Left cardiac atrium (tissue), 4 donors: ENCODE measurements at regions not wholly inside any gene's neighbourhood (a gene's known extent, or its start where the extent isn't known, plus 50 kb on each side); places are given as distances from the start of the nearest gene placed in this dataset.
"Not testable (repeated sequence)": the region's sequence is repeated elsewhere in the genome, so short reads cannot be mapped to it uniquely, and the experiment has no call there.

Experiments used
- ATAC-seq, 2 donors: fragments of 200-7000 bp; cut with Tn5 transposase; one replicate each; pipeline ENCODE4 v1.9.1; 2020; ENCODE audit warnings: mild to moderate bottlenecking in 2 of 2, moderate library complexity in 2 of 2
- DNase-seq: peaks from one replicate; pipeline ENCODE4 v3.0.0-alpha.2; 2020
- intact Hi-C, 2 donors: fragments of 100-400 bp; cut with DNase I; formaldehyde crosslinking; loops; one replicate each; pipeline versions ENCODE4 v1.14.1 to v1.15.1; 2022 to 2023
- donor health status: DM: no; HTN: yes; CAD: no.
- donor health status: DM: no; HTN: yes; CAD: no; lungs with severe emphysema.
- donor health status: DM: yes; HTN: yes; CAD: no.
- donor health status: Dilated cardiomyopathy.

DNA sequence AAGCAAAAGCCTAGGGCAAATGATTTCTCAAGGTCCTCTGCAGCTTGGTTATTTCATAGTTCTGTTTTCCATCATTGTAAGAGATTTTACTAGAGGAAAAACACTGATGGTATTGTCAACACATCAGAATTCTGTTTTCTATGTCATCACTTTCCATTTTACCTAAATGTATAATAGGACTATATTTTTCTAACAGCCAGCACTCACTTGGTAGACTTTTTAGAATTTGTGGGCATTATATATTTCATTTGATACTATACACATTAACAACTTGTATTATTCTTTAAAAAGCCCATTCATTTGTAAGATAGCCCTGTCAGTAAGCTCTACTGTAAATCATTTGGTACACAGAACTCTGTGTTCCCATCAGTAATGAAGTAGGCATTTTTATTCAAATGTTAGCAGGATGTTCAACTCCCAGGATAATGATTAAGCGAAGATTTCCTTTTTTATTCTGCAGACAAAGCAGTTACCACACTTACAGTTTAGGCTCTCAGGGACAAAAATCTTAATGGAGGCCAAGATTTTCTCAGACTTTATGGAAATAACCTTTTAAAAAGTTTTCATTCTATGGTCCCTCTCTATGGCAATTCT is 143.6 kb upstream of the TEX13C start:
- ATAC-seq = no peak
- DNase-seq = no peak
- intact Hi-C loops = no loop called here

DNA sequence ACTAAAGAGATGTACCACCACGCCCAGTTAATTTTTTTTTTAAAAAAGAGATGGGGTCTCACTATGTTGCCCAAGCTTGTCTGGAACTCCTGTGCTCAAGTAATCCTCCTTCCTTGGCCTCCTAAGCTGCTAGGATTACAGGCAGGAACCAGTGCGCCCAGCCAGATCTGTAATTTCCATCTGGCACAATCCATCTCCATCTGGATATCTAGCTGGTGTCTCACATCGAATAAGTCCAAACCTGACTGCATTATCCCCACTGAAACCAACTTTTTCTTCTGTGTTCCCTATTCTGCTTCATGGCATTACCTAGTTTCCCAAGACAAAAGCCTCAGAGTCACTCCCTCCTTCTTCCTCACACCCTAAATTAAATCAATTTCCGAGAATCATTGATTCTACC is 125.8 kb upstream of the TEX13C start:
- DNase-seq = no peak
- intact Hi-C loops = no loop called here
- ATAC-seq = no peak

DNA sequence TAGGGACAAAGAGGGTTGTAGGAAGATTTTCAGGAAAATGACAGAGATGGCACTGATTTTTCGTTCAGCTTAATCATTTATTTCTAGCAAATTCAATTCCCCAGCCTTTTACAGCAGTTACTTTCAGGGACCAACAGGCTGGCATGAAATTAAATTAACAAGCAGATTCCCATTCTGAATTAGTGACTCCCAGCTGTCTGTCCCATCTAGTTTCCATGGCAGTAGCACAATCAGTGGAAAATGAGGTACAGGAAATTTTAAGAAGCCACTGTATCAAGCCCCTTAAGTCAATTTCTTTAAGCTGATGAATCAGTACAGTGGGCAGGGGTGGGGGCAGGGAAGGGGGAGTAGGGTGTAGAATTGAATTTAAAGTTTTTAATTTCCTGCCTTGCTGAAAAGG is 121.1 kb upstream of the TEX13C start:
- ATAC-seq (no peak), DNase-seq (no peak)
- intact Hi-C loops = no loop called here

DNA sequence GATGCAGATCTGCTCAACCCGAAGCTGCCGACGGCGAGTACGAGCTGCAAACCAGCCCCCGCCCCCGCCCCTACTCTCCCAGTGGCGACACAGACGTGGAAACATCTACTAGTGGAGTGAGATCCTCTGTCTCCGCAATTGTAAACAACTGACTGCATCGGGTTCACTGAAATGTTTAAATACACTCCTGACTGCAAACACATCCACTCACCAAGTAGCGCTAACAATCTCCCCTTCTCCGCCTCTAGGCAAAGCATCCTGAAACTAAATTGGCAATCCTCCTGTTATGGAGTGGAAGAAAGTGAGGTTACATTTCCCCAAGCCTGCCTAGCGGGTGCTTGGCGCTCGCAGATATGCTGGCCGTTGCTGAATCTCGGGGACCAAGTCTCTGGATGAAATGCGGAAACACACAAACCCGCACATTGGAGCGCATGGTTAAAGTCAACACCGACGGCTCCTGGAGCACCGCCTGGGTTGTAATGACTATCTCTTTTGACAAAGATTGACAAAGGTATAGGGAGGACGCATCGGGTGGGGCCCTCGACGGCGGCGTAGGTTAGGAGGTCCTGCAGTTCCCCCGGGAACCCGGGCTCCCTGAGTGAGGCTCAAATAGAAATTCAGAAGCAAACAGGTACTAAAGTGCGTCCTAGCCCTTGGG is 117.0 kb upstream of the TEX13C start:
- no peak for DNase-seq
- intact Hi-C loops = no loop called here
- no peak for ATAC-seq

DNA sequence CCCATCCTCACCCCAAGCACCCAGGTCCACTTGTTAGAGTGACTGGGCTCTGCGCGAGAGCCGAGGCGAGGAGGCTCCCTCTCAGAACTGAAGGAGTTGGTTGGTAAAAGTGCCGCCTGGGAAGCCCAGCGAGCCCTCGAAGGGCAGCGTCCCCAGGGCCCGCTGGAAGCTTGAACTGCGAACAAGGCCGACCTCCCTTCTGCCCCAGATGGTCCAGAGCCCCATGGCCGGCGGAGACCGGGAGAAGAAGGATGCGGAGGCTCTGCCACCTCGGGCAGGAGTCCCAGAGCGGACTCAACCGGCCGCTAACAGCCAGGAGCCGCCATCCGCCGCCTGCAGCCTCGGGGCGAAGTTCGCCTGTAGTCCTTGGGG is 116.3 kb upstream of the TEX13C start:
- peak; percentile 21 for DNase-seq
- intact Hi-C loops = no loop called here
- peak in 1 of 2 donors; percentile 24 for ATAC-seq

DNA sequence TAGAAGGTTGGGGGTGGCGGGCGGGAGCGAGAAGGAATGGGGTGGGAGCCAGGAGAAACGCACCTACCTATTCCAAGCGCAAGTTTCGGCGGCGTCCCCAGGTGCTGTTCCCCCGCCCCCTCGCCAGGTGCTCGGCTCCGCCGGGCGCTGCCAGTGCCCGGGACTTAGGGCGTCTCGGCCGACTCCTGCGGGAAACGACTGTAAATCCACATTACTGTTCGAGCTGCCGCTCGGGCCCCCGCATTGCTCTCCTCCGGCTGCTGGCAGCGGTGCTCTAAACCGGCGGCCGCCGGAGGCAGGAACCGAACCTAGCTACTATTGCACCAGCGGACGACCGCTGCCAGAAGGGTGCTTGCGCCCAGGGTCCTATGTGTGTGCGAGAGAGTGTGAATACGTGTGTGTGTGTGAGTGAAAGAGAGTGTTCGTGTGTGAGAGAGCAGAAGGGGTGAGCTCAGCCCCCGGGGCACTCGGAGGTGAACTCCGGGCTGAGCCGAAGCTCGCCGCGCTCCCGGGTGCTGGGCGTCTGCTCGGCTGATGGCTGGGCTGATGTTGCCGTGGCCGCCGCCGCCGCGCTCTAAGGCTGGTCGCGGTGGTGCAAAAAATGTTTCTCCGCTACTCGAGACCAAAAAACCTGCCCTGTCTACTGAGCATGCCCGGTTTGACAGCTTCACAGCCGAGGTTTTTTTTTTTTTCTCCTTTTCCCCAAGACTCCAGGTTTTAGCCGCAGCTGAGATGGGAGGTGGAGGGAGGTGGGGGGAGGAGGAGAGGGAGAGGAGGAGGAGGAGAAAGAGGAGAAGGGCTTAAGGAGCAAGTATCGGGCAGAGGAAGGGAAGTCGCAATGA is 115.7 kb upstream of the TEX13C start:
- DNase-seq (peak; percentile 20), ATAC-seq (peak; percentile 62 to 69)
- intact Hi-C loops = no loop called here

DNA sequence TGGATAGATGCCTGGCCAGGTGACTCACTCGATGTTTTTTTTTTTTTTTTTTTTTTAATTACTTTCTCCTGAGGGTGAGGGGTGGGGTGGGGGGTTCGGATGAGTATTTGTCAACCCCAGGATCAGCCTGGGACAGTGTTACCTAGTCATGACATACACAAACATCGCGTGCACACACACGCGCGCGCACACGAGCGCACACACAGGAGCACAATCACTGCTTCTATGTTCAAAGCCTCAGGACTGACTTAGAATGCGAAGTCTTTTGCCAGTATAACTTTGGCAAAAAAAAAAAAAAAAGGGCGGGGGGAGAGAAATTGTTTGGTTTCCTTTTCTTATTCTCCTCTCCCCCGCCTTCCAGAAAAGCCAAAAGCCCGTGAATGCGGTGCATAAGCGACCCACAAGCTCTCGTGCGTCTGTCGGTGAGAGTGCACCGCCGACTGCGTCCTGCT is 115.0 kb upstream of the TEX13C start:
- ATAC-seq (no peak), DNase-seq (no peak)
- intact Hi-C loops = no loop called here

DNA sequence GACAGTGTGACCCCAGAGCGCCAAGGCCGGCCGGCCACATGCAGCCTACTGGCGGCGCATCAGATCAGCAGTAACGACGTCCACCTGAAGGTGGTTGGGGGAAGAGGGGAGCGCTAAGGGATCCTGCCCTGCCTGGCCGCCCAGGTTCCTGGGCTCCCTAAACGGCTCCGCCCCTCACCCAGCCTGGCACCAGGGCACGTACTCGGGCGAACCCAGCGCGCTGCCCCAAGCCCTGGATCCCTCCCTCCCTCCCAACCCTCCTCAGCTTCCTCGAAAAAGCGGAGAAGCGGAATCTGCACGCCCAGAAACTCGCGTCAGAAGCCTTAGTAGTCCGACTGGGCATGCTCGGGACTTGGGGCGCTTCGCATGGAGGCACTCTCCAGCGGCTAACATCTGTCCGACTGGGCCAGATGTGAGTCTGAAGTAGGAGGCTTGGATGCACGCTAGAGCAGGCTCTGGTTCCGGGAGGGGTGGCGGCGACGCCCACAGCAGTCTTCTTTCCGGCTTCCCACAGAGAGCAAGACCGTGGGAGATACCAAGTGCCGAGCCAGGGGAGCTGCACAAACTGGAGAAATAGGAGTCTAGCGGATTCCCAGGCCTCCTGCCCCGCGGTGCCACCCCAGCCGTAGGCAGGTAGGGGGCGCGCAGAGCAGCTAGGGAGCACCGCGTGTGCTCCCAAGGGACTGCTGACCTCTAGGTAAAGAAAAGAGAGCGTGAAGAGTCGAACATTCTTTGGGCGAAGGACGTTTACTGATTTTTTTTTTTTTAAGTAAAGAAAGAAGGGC is 114.3 kb upstream of the TEX13C start:
- DNase-seq (peak; percentile 36), ATAC-seq (peak; percentile 71 to 83)
- intact Hi-C loops = no loop called here

DNA sequence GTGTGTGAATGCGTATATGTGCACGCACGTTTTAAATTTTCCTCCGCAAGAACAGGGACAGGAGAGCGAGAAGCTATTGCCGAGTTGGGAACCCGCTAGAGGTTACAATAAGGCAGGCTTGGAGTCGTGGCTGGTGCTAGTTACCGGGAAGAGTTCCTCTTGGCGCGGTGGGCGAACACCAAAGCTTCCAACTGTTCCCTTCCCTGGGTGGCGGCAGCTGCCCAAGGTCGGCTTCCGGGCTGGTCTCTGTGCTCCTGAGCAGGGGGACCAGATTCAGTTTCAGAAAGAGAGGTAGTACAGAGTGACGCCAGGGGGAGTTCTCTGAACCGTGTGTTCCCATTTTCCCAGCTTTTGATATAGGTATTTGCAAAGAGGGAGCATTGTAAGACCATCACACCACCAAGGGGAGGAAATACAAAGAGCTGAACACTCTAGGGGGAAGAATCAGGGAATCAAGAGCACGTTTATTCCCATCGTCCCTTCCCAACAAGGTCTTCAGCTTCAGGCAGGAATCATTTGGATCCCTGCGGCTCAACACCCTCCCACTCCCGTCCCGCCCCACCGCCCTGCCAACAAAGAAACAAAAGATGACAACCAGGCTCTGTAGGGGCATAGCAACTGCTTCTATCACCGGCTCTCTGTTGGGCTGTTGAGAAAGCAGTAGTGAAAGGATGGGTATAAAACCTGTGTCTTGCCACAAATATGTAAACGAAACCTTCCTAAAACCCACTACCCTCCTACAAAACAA is 113.6 kb upstream of the TEX13C start:
- peak in 1 of 2 donors; percentile 40 for ATAC-seq
- no peak for DNase-seq
- intact Hi-C loops = no loop called here

DNA sequence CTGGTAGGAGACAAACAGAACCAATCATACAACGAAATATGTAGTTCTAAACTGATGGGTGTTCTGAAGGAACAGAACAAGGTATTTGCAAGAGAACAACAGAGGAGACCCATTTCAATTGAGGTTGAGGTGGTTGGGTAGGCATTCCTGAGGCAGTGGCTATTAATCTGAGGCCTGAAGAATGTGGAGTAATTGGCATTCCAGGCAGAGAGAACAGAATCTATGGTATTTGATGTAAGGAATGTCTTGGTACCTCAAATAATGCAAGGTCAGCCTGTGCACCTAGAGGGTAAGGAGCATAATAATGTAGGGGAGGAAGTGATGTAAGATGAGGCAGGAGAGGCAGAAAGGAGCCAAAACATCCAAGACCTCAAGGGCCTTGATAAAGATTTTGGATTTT is 109.5 kb upstream of the TEX13C start:
- intact Hi-C loops = no loop called here
- ATAC-seq (no peak), DNase-seq (no peak)

DNA sequence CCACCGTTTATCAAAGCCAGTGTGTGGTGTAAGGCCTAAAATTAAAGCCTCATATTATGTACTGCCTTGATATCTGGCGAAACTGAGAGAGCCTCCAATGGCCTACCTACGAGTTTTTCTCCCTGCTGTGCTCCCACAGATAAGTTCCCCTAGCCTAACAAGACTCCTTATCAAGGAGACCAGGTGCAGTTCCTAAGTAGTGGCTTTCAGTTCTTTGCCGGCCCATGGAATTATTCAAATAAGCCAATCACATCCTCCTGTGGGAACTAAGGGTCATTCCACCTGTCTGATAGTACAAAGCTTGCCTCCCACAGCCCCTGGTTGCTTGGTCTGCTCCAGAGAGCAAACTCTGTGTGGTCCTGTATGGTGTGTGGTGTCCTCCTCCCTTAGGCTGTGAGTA is 99.8 kb upstream of the TEX13C start:
- intact Hi-C loops = no loop called here
- ATAC-seq (no peak), DNase-seq (no peak)

DNA sequence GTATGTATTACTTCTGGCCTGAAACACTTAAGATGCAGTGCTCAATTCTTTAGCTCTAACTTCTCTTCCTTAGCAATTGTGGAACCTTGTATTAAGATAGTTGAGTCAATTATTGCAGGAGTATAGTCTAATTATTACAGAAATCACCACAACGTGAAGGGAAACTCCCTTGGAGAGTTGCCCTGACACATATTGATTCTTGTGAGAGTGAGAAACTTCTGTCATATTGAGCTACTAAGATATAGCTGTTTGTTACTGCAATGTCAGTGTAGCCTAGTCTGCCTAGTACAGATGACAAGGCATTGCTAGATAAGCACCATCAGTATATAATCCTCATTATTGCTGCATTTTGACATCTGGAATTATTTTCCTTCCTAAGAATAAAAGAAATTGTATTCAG is 82.7 kb upstream of the TEX13C start:
- DNase-seq = no peak
- intact Hi-C loops = no loop called here
- no peak for ATAC-seq

DNA sequence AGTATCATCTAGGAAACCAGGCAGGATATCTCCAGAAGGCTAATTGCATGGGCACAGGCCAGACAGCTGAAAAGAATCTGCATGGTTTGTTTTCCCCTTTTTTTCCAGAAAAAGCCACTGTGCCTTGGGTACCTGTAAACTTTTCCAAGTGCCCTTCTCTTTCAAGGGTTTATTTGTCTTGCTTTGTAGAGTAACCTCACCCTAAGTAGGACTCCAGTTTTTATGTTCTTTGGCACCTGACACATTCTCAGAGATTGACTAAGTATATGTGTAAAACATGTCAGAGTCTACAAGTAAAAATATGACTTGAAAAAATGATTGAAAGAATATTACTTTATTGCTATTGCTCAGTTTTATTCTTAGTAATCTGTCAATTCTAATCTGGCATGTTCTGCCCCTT is 70.7 kb upstream of the TEX13C start:
- DNase-seq (no peak), ATAC-seq (no peak)
- intact Hi-C loops = no loop called here

DNA sequence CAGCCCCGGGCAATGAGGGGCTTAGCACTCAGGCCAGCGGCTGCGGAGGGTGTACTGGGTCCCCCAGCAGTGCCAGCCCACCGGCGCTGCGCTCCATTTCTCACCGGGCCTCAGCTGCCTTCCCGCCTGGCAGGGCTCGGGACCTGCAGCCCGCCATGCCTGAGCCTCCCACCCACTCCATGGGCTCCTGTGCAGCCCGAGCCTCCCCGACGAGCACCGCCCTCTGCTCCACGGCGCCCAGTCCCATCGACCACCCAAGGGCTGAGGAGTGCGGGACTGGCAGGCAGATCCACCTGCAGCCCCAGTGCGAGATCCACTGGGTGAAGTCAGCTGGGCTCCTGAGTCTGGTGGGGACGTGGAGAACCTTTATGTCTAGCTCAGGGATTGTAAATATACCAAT is 63.9 kb upstream of the TEX13C start:
- intact Hi-C loops, ATAC-seq, DNase-seq: not testable (repeated sequence)

DNA sequence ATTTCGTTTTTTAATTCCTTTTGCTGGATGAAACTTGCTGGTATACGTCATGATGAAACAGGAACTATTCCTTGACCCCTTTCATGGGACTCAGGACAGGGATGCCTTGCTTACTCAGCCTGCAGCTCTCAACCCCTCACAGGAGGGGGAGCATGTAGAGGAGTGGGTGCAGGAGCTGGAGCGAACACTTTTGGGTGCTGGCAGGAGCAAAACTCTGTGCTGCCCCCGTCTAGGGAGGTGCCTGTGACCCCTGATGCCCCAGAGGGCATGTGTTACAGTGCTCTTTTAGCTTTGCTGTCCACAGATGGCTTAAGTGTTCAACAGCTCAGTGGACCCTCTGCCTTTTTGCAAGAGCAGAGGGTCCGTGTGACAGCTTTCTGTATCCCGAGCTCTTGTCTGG is 56.8 kb upstream of the TEX13C start:
- ATAC-seq = no peak
- intact Hi-C loops = no loop called here

DNA sequence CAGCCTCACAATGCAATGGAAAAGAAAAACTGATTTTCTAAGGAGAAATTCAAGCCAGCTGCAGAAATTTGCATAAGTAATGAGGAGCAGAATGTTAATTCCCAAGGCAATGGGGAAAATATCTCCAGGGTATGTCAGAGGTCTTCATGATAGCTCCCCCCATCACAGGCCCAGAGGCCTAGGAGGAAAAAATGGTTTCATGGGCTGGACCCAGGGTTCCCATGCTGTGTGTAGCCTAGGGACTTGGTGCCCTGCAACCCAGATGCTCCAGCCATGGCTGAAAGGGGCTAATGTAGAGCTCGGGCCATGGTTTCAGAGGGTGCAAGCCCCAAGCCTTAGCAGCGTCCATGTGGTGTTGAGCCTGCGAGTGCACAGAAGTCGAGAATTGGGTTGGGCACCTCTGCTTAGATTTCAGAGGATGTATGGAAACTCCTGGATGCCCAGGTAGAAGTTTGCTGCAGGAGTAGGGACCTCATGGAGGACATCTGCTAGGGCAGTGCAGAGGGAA is 53.5 kb upstream of the TEX13C start:
- ATAC-seq (no peak), DNase-seq (no peak)
- intact Hi-C loops = no loop called here

More for the DNA sequence above, 56.8 kb upstream of the TEX13C start:
- DNase-seq = no peak
